ENCODE measurements at regions not wholly inside any gene's neighbourhood (a gene's known extent, or its start where the extent isn't known, plus 50 kb on each side); places are given as distances from the start of the nearest gene placed in this dataset.

DNA sequence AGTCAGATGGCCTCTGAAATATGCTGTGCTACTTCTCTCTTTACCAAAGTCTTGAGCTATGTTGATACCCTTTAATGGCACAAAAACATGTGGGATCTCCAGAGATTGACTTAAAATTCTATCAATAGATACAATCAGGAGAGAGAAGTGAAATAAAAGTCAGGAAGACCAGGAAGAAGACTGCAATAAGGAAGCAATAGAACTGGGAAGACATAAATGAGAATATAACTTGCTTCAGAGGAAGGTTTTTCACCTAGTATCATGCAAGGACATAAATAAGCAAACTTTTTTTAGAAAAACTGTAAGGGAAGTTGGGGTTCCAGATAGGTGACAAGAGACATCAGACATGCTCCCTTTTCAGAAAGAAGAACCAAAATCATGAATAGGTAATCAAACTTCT lies 227.3 kb downstream of the XPNPEP1 start:
- DNase-seq (ENCODE audit: low spot score): no peak
- no peak overlapping the region for H3K27ac ChIP-seq
- TF ChIP-seq, protein P1, sequence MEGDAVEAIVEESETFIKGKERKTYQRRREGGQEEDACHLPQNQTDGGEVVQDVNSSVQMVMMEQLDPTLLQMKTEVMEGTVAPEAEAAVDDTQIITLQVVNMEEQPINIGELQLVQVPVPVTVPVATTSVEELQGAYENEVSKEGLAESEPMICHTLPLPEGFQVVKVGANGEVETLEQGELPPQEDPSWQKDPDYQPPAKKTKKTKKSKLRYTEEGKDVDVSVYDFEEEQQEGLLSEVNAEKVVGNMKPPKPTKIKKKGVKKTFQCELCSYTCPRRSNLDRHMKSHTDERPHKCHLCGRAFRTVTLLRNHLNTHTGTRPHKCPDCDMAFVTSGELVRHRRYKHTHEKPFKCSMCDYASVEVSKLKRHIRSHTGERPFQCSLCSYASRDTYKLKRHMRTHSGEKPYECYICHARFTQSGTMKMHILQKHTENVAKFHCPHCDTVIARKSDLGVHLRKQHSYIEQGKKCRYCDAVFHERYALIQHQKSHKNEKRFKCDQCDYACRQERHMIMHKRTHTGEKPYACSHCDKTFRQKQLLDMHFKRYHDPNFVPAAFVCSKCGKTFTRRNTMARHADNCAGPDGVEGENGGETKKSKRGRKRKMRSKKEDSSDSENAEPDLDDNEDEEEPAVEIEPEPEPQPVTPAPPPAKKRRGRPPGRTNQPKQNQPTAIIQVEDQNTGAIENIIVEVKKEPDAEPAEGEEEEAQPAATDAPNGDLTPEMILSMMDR (IDR thresholded peaks at IDR 0.05): no peak
- no peak overlapping the region for H3K4me3 ChIP-seq

DNA sequence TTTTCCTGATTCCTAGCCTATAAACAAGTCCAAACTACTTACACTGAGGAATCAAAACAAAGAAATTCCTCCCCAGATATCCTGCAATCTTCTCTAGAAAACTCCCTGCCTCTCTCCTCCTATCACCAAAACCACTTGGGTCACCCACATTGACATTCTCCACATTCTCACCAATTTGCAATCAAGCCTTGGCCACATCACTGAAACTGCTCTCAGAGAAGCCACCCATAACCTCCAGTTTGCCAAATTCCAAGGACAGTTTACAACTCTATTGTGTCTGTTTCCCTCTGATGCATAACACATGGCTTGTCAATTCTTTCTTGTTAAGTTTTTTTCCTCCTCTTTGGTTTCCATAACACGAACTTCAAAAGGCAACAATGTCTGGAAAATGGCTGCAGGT lies 233.5 kb downstream of the XPNPEP1 start:
- no peak overlapping the region for H3K4me3 ChIP-seq
- DNase-seq (ENCODE audit: low spot score): no peak
- no peak overlapping the region for H3K27ac ChIP-seq
- TF ChIP-seq, protein P1 (IDR thresholded peaks at IDR 0.05): no peak

DNA sequence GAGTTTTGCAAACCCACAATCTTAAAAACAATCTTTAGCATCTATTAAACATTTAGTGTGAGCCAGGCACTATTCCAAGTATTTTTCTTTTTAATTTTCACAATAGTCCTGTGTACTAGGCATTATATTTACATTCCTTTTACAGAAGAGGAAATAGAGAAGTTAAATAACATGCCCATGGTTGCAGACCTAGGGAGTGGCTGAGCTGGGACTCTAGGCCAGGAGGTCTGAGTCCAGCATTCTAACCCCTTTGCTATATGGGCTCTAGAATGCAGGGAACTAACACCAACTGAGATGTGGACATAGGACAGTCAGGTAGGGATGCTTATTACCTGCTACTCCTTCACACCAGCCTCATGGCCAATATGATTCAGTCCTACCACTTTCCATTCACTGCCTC lies 243.8 kb downstream of the XPNPEP1 start:
- Histone ChIP-seq H3K4me3 (no peak overlapping the region), H3K27ac (no peak overlapping the region)
- no peak for DNase-seq (ENCODE audit: low spot score)
- TF ChIP-seq, protein P1 (IDR thresholded peaks at IDR 0.05): no peak

- TF ChIP-seq, protein P1 (IDR thresholded peaks at IDR 0.05): no peak
- Histone ChIP-seq H3K4me3 (no peak overlapping the region), H3K27ac (no peak overlapping the region)
- no peak for DNase-seq (ENCODE audit: low spot score)
Observed at GRCh38 chr10:109678857-109679256, 244.5 kb downstream of the XPNPEP1 start.

- H3K27ac ChIP-seq: no peak overlapping the region
- H3K4me3 ChIP-seq: no peak overlapping the region
- DNase-seq (ENCODE audit: low spot score): no peak
- TF ChIP-seq, protein P1 (IDR thresholded peaks at IDR 0.05): no peak
Observed at GRCh38 chr10:109676703-109677102, 246.6 kb downstream of the XPNPEP1 start.

DNA sequence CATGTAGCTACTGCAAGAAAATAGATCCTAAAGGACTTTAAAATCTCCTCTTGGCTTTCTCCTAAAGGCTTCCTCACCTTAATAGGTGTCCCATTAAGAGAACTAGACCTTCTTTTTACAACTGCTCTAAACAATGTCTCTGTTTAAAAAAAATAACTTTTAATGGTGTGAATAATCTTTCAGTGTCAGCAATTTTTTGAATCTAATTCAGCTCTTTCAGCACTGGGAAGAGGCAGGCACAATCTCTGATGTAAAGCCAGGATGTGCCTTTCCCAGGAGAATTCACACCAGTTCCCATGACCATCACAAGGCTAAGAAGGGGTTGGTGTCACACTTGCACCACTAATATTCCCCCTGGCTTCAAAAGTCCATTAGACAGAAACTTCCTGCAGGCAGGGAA lies 254.6 kb downstream of the XPNPEP1 start:
- DNase-seq (ENCODE audit: low spot score): no peak
- no peak overlapping the region for H3K27ac ChIP-seq
- H3K4me3 ChIP-seq: no peak overlapping the region
- TF ChIP-seq, protein P1 (IDR thresholded peaks at IDR 0.05): no peak

GRCh38 chr10:109668154-109668665 lies 255.1 kb downstream of the XPNPEP1 start:
- DNase-seq (ENCODE audit: low spot score): no peak
- Histone ChIP-seq H3K4me3 (no peak overlapping the region), H3K27ac (no peak overlapping the region)
- TF ChIP-seq, protein P1 (IDR thresholded peaks at IDR 0.05): no peak
